ENCODE measurements at regions not wholly inside any gene's neighbourhood (a gene's known extent, or its start where the extent isn't known, plus 50 kb on each side); places are given as distances from the start of the nearest gene placed in this dataset.

- TF ChIP-seq ELK1 (IDR thresholded peaks at IDR 0.05; ENCODE audit: borderline replicate concordance, low read depth, low read length) = no peak
- no peak for TF ChIP-seq USF2 (IDR thresholded peaks at IDR 0.05; ENCODE audit: low read depth, low read length)
- no peak for TF ChIP-seq CTCF (conservative IDR thresholded peaks at IDR 0.05; ENCODE audit: low read depth, low read length)
- no peak for TF ChIP-seq POLR2A (IDR thresholded peaks at IDR 0.05; ENCODE audit: low read depth, low read length)
- no peak for TF ChIP-seq RCOR1 (IDR thresholded peaks at IDR 0.05; ENCODE audit: insufficient replicate concordance, low read length)
- no peak for TF ChIP-seq RAD21 (IDR thresholded peaks at IDR 0.05; ENCODE audit: low read length)
- no peak for TF ChIP-seq MAFK (IDR thresholded peaks at IDR 0.05; ENCODE audit: low read depth, low read length)
- TF ChIP-seq RFX5 (IDR thresholded peaks at IDR 0.05; ENCODE audit: low read depth, low read length) = no peak
- no peak for TF ChIP-seq BHLHE40 (IDR thresholded peaks at IDR 0.05; ENCODE audit: low read depth, low read length)
- TF ChIP-seq CEBPB (IDR thresholded peaks at IDR 0.05; ENCODE audit: low read depth, low read length) = no peak
- TF ChIP-seq MXI1 (IDR thresholded peaks at IDR 0.05; ENCODE audit: borderline replicate concordance, low read depth, low read length) = no peak
- TF ChIP-seq SMC3 (IDR thresholded peaks at IDR 0.05; ENCODE audit: low read depth, low read length) = no peak
These were observed 181.3 kb upstream of the KLF3 start for GRCh38 chr4:38482696-38483095.

Measured in IMR-90 (cell line).